ENCODE measurements at regions not wholly inside any gene's neighbourhood (a gene's known extent, or its start where the extent isn't known, plus 50 kb on each side); places are given as distances from the start of the nearest gene placed in this dataset.

- FAIRE-seq (no peak), DNase-seq (ENCODE audit: insufficient read length) (no peak)
- TF ChIP-seq TAF1 (IDR thresholded peaks at IDR 0.05; ENCODE audit: borderline replicate concordance, low read depth, low read length) (no peak), POLR2AphosphoS5 (IDR thresholded peaks at IDR 0.05; ENCODE audit: low read depth, low read length) (no peak)
Measured at GRCh38 chr4:27911047-27911446, 1050.4 kb downstream of the STIM2 start.

DNA sequence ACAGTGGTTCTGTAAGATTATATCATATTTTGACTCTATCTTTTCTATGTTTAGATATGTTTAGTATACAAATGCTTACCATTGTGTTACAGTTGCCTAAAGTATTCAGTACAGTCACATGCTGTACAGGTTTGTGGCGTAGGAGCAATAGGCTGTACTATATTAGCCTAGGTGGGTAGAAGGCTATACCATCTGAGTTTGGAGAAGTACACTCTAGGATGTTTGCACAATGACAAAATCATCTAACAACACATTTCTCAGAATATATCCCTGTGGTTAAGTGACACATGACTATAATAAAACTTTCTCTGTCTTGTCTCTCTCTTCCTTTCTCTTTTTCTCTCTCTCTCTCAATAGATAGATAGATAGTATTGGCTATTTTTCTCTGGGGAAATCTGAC, 1053.1 kb downstream of the STIM2 start:
- FAIRE-seq (no peak), DNase-seq (ENCODE audit: insufficient read length) (no peak)
- TF ChIP-seq POLR2A (IDR thresholded peaks at IDR 0.05; ENCODE audit: low read depth, low read length), result no peak
- TF ChIP-seq TAF1 (IDR thresholded peaks at IDR 0.05; ENCODE audit: borderline replicate concordance, low read depth, low read length), result no peak
- TF ChIP-seq POLR2AphosphoS5 (IDR thresholded peaks at IDR 0.05; ENCODE audit: low read depth, low read length), result no peak

DNA sequence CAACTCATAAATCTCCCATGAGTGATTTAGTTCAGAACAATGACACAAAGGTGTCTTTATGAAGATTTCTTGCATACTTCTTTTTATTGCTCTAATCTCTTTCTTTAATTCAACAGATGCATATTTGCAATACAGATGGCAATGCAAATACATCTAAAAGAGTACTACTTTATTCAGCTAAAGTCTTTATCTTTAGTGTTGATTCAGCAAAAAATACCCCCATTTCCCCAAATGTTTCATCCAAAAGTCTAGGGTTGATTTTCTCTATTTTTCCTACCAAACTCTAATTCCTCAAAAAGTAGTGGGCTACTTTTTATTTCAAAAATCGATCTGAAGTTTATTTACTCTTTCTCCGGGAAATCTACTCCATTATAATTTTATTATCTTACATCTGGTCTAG, 1055.2 kb downstream of the STIM2 start:
- FAIRE-seq (no peak), DNase-seq (ENCODE audit: insufficient read length) (no peak)
- TF ChIP-seq POLR2AphosphoS5 (IDR thresholded peaks at IDR 0.05; ENCODE audit: low read depth, low read length) (no peak), POLR2A (IDR thresholded peaks at IDR 0.05; ENCODE audit: low read depth, low read length) (no peak), TAF1 (IDR thresholded peaks at IDR 0.05; ENCODE audit: borderline replicate concordance, low read depth, low read length) (no peak)

DNA sequence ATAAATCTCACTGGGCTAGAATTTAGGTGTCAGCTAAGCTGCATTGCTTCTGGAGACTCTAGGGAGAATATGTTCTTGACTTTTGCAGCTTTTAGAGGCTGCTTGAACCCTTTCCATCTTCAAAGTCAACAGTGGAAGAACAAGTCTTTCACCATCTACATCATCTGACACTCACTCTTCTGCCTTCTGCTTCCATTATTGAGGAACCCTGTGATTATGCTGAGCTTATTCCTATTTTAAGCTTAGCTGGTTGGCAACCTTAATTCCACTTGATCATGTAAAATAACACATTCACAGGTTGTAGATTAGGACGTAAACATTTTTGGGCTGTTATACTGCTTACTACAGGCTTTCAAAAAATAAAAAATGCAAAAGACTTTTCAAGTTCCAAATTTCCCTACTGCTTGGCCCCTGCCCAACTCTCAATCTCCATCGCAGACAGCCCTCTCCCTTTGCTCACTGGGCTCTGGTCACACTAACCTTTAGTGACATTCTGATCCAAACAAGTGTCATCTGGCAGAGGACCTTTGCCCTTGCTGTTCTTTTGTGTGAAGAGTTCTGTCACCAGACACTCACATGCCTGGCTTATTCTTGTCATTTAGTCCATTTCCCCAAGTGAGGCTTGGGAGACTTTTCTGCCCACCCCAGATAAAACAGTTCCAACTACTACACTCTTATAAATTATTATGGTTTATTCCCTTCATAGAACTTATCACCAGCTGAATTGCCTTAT, 1056.0 kb downstream of the STIM2 start:
- no peak for TF ChIP-seq TAF1 (IDR thresholded peaks at IDR 0.05; ENCODE audit: borderline replicate concordance, low read depth, low read length)
- TF ChIP-seq POLR2A (IDR thresholded peaks at IDR 0.05; ENCODE audit: low read depth, low read length), result no peak
- TF ChIP-seq POLR2AphosphoS5 (IDR thresholded peaks at IDR 0.05; ENCODE audit: low read depth, low read length), result no peak
- DNase-seq (ENCODE audit: insufficient read length), result no peak
- no peak for FAIRE-seq

- no peak for DNase-seq (ENCODE audit: insufficient read length)
- TF ChIP-seq TAF1 (IDR thresholded peaks at IDR 0.05; ENCODE audit: borderline replicate concordance, low read depth, low read length), result no peak
- no peak for TF ChIP-seq POLR2A (IDR thresholded peaks at IDR 0.05; ENCODE audit: low read depth, low read length)
- no peak for TF ChIP-seq POLR2AphosphoS5 (IDR thresholded peaks at IDR 0.05; ENCODE audit: low read depth, low read length)
- FAIRE-seq, result no peak
Measured at GRCh38 chr4:27917381-27917780, 1056.7 kb downstream of the STIM2 start.

DNA sequence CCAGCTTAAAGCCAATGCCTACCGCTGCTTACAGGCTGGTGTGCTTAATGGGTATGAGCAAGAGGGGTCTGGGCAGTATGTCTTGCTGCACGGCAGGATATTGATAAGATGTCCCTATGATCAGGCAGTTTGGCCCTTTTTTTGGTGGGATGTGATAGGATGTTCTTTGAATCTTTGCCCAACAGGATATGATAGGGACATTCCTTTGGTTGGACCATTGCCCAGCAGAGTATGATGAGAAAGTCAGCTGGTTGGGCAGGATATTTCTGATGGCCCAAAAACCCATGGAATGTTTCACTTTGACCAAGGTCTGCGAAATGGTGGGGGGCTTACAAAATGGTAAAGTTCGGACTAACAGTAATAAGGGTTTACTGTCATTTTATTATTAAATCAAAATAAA, 1060.6 kb downstream of the STIM2 start:
- DNase-seq (ENCODE audit: insufficient read length) (no peak), FAIRE-seq (no peak)
- TF ChIP-seq TAF1 (IDR thresholded peaks at IDR 0.05; ENCODE audit: borderline replicate concordance, low read depth, low read length), result no peak
- TF ChIP-seq POLR2AphosphoS5 (IDR thresholded peaks at IDR 0.05; ENCODE audit: low read depth, low read length), result no peak
- TF ChIP-seq POLR2A (IDR thresholded peaks at IDR 0.05; ENCODE audit: low read depth, low read length), result no peak

- FAIRE-seq (no peak), DNase-seq (ENCODE audit: insufficient read length) (no peak)
- TF ChIP-seq POLR2AphosphoS5 (IDR thresholded peaks at IDR 0.05; ENCODE audit: low read depth, low read length) (no peak), TAF1 (IDR thresholded peaks at IDR 0.05; ENCODE audit: borderline replicate concordance, low read depth, low read length) (no peak), POLR2A (IDR thresholded peaks at IDR 0.05; ENCODE audit: low read depth, low read length) (no peak)
Measured at GRCh38 chr4:27928761-27929540, 1068.3 kb downstream of the STIM2 start.

DNA sequence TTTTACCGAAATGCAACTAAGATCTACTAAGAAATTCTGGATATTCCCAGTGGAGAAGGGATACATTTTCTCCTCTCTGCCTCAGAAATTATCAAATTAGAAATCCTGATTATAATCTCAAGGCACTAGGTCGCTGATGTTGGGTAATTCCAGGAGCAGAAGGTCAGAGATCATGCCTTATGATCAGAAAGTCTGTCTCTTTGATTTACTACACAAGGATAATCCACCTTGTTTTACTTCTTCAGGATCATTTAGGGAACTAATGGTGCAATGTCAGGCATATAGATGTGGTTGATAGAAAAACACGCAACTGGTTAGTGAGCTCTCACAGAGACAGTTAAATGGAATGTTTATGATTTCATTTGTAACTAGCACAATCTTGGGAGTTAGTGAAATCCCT, 1069.7 kb downstream of the STIM2 start:
- no peak for DNase-seq (ENCODE audit: insufficient read length)
- no peak for FAIRE-seq
- TF ChIP-seq POLR2AphosphoS5 (IDR thresholded peaks at IDR 0.05; ENCODE audit: low read depth, low read length), result no peak
- TF ChIP-seq POLR2A (IDR thresholded peaks at IDR 0.05; ENCODE audit: low read depth, low read length), result no peak
- no peak for TF ChIP-seq TAF1 (IDR thresholded peaks at IDR 0.05; ENCODE audit: borderline replicate concordance, low read depth, low read length)

DNA sequence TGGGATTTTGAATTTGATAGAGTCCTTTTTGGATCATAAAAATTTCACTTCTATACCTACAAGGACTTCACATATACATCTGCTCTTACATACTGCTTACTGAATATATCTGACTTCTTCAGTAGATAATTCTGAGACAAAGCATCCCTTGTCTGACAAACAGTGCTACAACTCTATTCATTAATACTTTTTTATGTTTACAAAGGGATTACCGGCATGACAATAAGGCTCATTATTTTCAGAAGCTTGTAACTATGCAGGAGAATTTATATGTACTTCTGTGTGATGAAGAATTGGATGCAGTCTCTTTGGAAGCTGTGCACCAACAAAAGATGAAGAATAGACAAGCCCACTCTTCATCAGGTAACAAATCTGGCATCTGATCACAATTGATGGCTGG, 1070.3 kb downstream of the STIM2 start:
- DNase-seq (ENCODE audit: insufficient read length), result no peak
- no peak for FAIRE-seq
- TF ChIP-seq POLR2AphosphoS5 (IDR thresholded peaks at IDR 0.05; ENCODE audit: low read depth, low read length) (no peak), TAF1 (IDR thresholded peaks at IDR 0.05; ENCODE audit: borderline replicate concordance, low read depth, low read length) (no peak), POLR2A (IDR thresholded peaks at IDR 0.05; ENCODE audit: low read depth, low read length) (no peak)

- DNase-seq (ENCODE audit: insufficient read length), result no peak
- no peak for FAIRE-seq
- TF ChIP-seq TAF1 (IDR thresholded peaks at IDR 0.05; ENCODE audit: borderline replicate concordance, low read depth, low read length) (no peak), POLR2A (IDR thresholded peaks at IDR 0.05; ENCODE audit: low read depth, low read length) (no peak), POLR2AphosphoS5 (IDR thresholded peaks at IDR 0.05; ENCODE audit: low read depth, low read length) (no peak)
Measured at GRCh38 chr4:27931584-27931983, 1070.9 kb downstream of the STIM2 start.

GRCh38 chr4:27934871-27935270, 1074.2 kb downstream of the STIM2 start:
- DNase-seq (ENCODE audit: insufficient read length) (no peak), FAIRE-seq (no peak)
- TF ChIP-seq POLR2A (IDR thresholded peaks at IDR 0.05; ENCODE audit: low read depth, low read length) (no peak), TAF1 (IDR thresholded peaks at IDR 0.05; ENCODE audit: borderline replicate concordance, low read depth, low read length) (no peak), POLR2AphosphoS5 (IDR thresholded peaks at IDR 0.05; ENCODE audit: low read depth, low read length) (no peak)

- FAIRE-seq, result no peak
- TF ChIP-seq POLR2A (IDR thresholded peaks at IDR 0.05; ENCODE audit: low read depth, low read length), result no peak
- no peak for TF ChIP-seq POLR2AphosphoS5 (IDR thresholded peaks at IDR 0.05; ENCODE audit: low read depth, low read length)
- no peak for TF ChIP-seq TAF1 (IDR thresholded peaks at IDR 0.05; ENCODE audit: borderline replicate concordance, low read depth, low read length)
- no peak for DNase-seq (ENCODE audit: insufficient read length)
Measured at GRCh38 chr4:27946799-27947198, 1086.2 kb downstream of the STIM2 start.
